Choroid plexus epithelial cell (primary cell): ENCODE measurements at regions not wholly inside any gene's neighbourhood (a gene's known extent, or its start where the extent isn't known, plus 50 kb on each side); places are given as distances from the start of the nearest gene placed in this dataset.

Experiments used
- DNase-seq: peaks from one replicate; pipeline ENCODE4 v3.0.0-alpha.2; 2010; ENCODE audit warnings: low read depth
- H3K4me3 ChIP-seq: 2 replicates; pipeline ENCODE4 v1.5.1; 2011; ENCODE audit warnings: low read depth, mild to moderate bottlenecking, control low read depth, low read length, moderate library complexity
- TF ChIP-seq, protein P1 (sequence below): conservative IDR thresholded peaks from 2 replicates; pipeline ENCODE4 v1.5.1; 2011; ENCODE audit warnings: low read depth, mild to moderate bottlenecking, control low read depth, inconsistent platforms, low read length, moderate library complexity

DNA sequence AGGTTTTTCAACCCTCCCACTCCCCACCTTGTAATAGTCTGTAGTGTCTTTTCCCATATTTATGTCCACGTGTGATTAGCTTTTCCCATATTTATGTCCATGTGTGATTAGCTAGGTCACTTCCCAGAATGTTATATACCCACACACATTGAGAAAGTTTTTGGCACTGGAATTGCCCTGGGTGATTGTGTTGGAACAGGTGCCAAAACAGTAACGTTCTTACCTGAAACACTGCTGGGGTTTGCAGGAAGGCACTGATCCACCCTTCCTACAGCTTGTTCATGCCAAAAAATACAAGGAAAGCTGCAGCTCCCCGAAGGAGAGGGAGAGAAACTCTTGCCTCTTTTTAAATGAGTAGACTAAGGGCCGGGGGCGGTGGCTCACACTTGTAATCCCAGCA, 68.0 kb upstream of the CXADR start:
- DNase-seq = no peak
- TF ChIP-seq, protein P1, sequence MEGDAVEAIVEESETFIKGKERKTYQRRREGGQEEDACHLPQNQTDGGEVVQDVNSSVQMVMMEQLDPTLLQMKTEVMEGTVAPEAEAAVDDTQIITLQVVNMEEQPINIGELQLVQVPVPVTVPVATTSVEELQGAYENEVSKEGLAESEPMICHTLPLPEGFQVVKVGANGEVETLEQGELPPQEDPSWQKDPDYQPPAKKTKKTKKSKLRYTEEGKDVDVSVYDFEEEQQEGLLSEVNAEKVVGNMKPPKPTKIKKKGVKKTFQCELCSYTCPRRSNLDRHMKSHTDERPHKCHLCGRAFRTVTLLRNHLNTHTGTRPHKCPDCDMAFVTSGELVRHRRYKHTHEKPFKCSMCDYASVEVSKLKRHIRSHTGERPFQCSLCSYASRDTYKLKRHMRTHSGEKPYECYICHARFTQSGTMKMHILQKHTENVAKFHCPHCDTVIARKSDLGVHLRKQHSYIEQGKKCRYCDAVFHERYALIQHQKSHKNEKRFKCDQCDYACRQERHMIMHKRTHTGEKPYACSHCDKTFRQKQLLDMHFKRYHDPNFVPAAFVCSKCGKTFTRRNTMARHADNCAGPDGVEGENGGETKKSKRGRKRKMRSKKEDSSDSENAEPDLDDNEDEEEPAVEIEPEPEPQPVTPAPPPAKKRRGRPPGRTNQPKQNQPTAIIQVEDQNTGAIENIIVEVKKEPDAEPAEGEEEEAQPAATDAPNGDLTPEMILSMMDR = no peak

DNA sequence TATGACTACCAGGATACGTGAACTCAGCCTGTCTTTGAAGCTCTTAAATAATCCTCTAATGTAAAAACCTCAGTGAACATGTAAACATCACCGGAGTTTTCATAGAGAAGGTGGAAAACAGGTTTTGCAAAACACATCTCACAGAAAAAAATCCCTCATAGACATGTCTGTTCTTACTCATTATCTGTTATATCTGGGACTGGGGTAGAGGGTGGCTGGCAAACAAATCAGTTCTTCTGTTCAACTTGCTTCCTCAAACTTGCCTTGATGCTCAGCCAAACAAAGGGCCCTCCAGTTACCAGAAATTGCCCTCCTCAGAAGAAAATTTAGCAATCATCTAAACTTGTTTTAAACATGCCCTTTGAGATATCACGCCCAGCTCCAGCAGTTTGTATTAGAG, 66.1 kb upstream of the CXADR start:
- TF ChIP-seq, protein P1 = no peak
- H3K4me3 ChIP-seq = no peak overlapping the region
- no peak for DNase-seq

More for the DNA sequence above, 68.0 kb upstream of the CXADR start:
- H3K4me3 ChIP-seq = no peak overlapping the region

DNA sequence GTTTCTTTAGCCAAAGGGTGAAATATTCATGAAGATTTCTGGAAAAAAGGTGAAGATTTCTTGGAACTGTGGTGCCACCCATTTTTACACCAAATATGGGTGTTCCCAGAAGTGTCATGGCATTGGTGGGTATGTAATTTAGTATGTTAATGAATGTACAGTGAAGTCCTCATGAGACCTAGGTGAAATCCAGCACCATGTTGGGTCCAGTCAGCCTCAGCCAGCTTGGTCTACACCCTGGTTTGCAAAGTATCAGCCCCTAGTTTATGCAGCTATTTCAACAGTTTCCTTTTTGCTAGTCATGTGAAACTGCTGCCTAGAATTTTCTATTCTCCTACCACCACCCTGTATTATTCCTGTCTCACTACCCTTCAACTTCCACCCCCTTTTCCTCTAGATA, 63.1 kb upstream of the CXADR start:
- H3K4me3 ChIP-seq = no peak overlapping the region
- DNase-seq = no peak
- TF ChIP-seq, protein P1 = no peak

DNA sequence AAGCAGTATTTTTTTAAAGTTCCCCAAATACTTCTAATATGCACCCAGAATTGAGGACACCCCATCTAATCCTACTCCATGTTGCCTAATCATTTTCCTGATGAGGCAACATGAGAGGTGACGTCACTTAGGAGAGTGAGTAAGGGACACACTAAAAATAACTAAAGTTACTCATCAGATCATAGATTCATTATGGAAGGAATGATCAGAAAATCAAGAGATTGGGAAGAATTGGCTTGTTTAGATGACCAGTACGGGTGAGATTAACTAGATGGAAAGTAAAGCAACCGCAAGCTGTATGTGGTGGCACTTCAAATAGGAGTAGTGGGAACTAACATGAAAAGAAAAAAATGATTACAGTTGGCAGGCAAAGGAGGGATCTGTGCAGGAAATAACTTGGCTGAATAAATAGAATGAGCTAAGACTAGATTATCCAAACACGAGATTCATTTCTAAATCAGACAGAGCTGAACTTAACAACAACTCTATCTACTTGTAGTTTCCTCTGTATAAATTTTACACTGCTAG, 61.4 kb upstream of the CXADR start:
- DNase-seq = peak; percentile 80
- TF ChIP-seq, protein P1 = no peak
- H3K4me3 ChIP-seq = no peak overlapping the region

DNA sequence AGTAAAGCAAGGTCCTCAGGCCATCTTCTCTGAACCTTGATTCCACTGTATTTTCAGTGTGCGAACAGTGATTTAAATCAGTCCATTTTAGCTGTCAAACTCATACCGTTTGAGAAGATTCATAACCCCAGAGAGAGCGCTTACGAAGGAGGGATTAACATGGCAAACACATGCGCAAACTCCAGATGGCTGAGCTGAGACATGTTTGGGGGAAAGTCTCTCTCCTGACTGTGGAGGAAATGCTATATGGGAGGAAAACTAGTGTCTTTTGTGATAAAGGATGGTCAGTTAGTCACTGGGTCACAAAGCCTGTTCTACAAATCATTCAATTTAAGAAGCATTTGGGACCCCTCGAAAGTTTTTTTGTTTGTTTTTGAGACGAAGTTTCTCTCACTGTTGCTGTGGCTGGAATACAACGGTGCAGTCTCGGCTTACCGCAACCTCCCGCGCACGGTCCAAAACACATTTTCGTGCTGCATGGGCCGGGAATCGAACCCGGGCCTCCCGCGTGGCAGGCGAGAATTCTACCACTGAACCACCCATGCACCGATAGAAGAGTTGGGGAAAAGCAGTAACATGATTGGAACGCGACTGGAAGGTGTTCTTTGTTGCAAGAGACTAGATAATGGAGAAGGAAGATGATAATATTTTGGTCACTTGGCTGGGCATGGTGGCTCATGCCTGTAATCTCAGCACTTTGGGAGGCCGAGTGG, 58.4 kb upstream of the CXADR start:
- peak; percentile 90 for DNase-seq
- no peak overlapping the region for H3K4me3 ChIP-seq
- TF ChIP-seq, protein P1 = no peak

DNA sequence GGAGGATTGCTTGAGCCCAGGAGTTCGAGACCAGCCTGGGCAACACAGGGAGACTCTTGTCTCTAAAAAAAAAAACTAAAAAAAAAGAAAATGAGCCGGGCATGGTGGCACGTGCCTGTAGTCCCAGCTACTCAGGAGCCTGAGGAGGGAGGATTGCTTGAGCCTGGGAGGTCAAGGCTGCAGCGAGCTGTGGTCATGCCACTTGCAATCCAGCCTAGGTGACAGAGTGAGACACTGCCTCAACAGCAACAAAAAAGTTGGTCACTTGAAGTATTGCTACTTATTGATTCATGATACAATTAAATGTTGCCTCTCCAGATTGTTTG, 57.9 kb upstream of the CXADR start:
- H3K4me3 ChIP-seq = no peak overlapping the region
- TF ChIP-seq, protein P1 = no peak

DNA sequence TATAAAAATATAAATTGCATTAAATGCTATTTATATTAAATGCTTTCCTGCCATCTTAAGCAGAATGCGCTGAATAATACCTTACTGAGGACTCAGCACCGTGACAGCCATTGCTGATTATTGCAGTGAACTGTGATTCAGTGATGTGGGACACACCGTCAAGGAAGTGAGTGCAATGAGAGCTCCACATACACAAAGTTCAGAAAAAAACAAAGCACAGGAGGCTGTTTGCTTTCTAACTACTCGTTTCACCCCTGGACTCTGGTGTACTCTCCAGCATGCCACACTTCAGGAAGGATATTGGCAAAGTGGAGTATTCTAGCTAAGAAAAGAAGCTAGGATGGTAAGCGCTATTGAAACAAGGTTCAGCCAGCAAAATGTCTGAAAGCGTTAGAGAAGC, 57.4 kb upstream of the CXADR start:
- TF ChIP-seq, protein P1 = no peak
- no peak for DNase-seq
- H3K4me3 ChIP-seq = no peak overlapping the region

More for the DNA sequence above, 57.9 kb upstream of the CXADR start:
- DNase-seq = no peak
